HUES6 (cell line): ENCODE measurements at regions not wholly inside any gene's neighbourhood (a gene's known extent, or its start where the extent isn't known, plus 50 kb on each side); places are given as distances from the start of the nearest gene placed in this dataset.

Experiments used
- H3K27ac ChIP-seq: 2 replicates; pipeline ENCODE4 v1.7.0; 2013; ENCODE audit warnings: low read depth, mild to moderate bottlenecking, low read length, inconsistent platforms
- H3K27me3 ChIP-seq: 2 replicates; pipeline ENCODE4 v1.6.1; 2013; ENCODE audit warnings: low read length; ENCODE audit not compliant: control insufficient read depth, insufficient read depth
- H3K36me3 ChIP-seq: 2 replicates; pipeline ENCODE4 v1.6.1; 2013; ENCODE audit warnings: low read length; ENCODE audit not compliant: control insufficient read depth, insufficient read depth
- H3K4me1 ChIP-seq: 2 replicates; pipeline ENCODE4 v1.6.1; 2013; ENCODE audit warnings: low read length; ENCODE audit not compliant: control insufficient read depth, insufficient read depth
- H3K4me3 ChIP-seq: 2 replicates; pipeline ENCODE4 v1.5.1; 2013; ENCODE audit warnings: low read depth, low read length
- H3K9ac ChIP-seq: one replicate; pipeline ENCODE4 v1.6.1; 2013; ENCODE audit warnings: mild to moderate bottlenecking, low read length
- H3K9me3 ChIP-seq: 2 replicates; pipeline ENCODE4 v1.6.1; 2013; ENCODE audit warnings: low read depth, low read length; ENCODE audit not compliant: control insufficient read depth, insufficient read depth

GRCh38 chr7:27299861-27300260 is 57.3 kb downstream of the EVX1 start:
- Histone ChIP-seq H3K27ac (no peak overlapping the region), H3K36me3 (no peaks in the 10 kb centered on the region), H3K4me3 (no peak overlapping the region), H3K4me1 (no peaks in the 10 kb centered on the region), H3K9ac (no peak overlapping the region), H3K9me3 (no peaks in the 10 kb centered on the region), H3K27me3 (no peaks in the 10 kb centered on the region)

GRCh38 chr7:27300421-27300820 is 57.8 kb downstream of the EVX1 start:
- no peaks in the 10 kb centered on the region for H3K36me3 ChIP-seq
- no peak overlapping the region for H3K4me3 ChIP-seq
- no peaks in the 10 kb centered on the region for H3K9me3 ChIP-seq
- no peak overlapping the region for H3K27ac ChIP-seq
- H3K9ac ChIP-seq, result no peak overlapping the region
- H3K4me1 ChIP-seq, result no peaks in the 10 kb centered on the region
- H3K27me3 ChIP-seq, result no peaks in the 10 kb centered on the region

GRCh38 chr7:27302590-27302989 is 60.0 kb downstream of the EVX1 start:
- Histone ChIP-seq H3K4me1 (no peaks in the 10 kb centered on the region), H3K27me3 (no peaks in the 10 kb centered on the region), H3K9ac (no peak overlapping the region), H3K27ac (no peak overlapping the region), H3K9me3 (no peaks in the 10 kb centered on the region), H3K4me3 (no peak overlapping the region), H3K36me3 (no peaks in the 10 kb centered on the region)

- H3K9ac ChIP-seq, result no peak overlapping the region
- no peaks in the 10 kb centered on the region for H3K27me3 ChIP-seq
- H3K9me3 ChIP-seq, result no peaks in the 10 kb centered on the region
- H3K4me1 ChIP-seq, result no peaks in the 10 kb centered on the region
- H3K4me3 ChIP-seq, result no peak overlapping the region
- H3K27ac ChIP-seq, result no peak overlapping the region
- no peaks in the 10 kb centered on the region for H3K36me3 ChIP-seq
Measured at GRCh38 chr7:27303026-27303425, 60.4 kb downstream of the EVX1 start.

- Histone ChIP-seq H3K36me3 (no peaks in the 10 kb centered on the region), H3K4me1 (no peaks in the 10 kb centered on the region), H3K9me3 (no peaks in the 10 kb centered on the region), H3K4me3 (no peak overlapping the region), H3K27me3 (no peaks in the 10 kb centered on the region), H3K9ac (no peak overlapping the region), H3K27ac (no peak overlapping the region)
Measured at GRCh38 chr7:27305854-27306253, 63.3 kb downstream of the EVX1 start.

- Histone ChIP-seq H3K9me3 (no peaks in the 10 kb centered on the region), H3K27me3 (no peaks in the 10 kb centered on the region), H3K4me3 (no peak overlapping the region), H3K4me1 (peaks cover 15% of the 10 kb centered on the region), H3K9ac (no peak overlapping the region), H3K27ac (no peak overlapping the region), H3K36me3 (no peaks in the 10 kb centered on the region)
Measured at GRCh38 chr7:27312820-27313219, 70.2 kb downstream of the EVX1 start.

- Histone ChIP-seq H3K27me3 (no peaks in the 10 kb centered on the region), H3K9me3 (peaks cover 3% of the 10 kb centered on the region; the same call in 1 of the 2 replicates), H3K9ac (no peak overlapping the region), H3K27ac (no peak overlapping the region), H3K36me3 (no peaks in the 10 kb centered on the region), H3K4me1 (peaks cover 15% of the 10 kb centered on the region), H3K4me3 (no peak overlapping the region)
Measured at GRCh38 chr7:27314111-27314510, 71.5 kb downstream of the EVX1 start.

GRCh38 chr7:27315066-27315465 is 72.5 kb downstream of the EVX1 start:
- no peak overlapping the region for H3K27ac ChIP-seq
- H3K4me3 ChIP-seq, result no peak overlapping the region
- H3K9ac ChIP-seq, result no peak overlapping the region
- H3K4me1 ChIP-seq, result peaks cover 15% of the 10 kb centered on the region
- H3K27me3 ChIP-seq, result no peaks in the 10 kb centered on the region
- no peaks in the 10 kb centered on the region for H3K36me3 ChIP-seq
- peaks cover 3% of the 10 kb centered on the region; the same call in 1 of the 2 replicates for H3K9me3 ChIP-seq

GRCh38 chr7:27316311-27316710 is 73.7 kb downstream of the EVX1 start:
- no peak overlapping the region for H3K27ac ChIP-seq
- H3K4me1 ChIP-seq, result peaks cover 15% of the 10 kb centered on the region
- H3K27me3 ChIP-seq, result no peaks in the 10 kb centered on the region
- no peaks in the 10 kb centered on the region for H3K36me3 ChIP-seq
- no peak overlapping the region for H3K9ac ChIP-seq
- peaks cover 3% of the 10 kb centered on the region; the same call in 1 of the 2 replicates for H3K9me3 ChIP-seq
- no peak overlapping the region for H3K4me3 ChIP-seq

GRCh38 chr7:27324246-27324645 is 81.6 kb downstream of the EVX1 start:
- no peaks in the 10 kb centered on the region for H3K4me1 ChIP-seq
- H3K4me3 ChIP-seq, result no peak overlapping the region
- H3K36me3 ChIP-seq, result no peaks in the 10 kb centered on the region
- H3K27ac ChIP-seq, result no peak overlapping the region
- no peaks in the 10 kb centered on the region for H3K27me3 ChIP-seq
- no peaks in the 10 kb centered on the region for H3K9me3 ChIP-seq
- no peak overlapping the region for H3K9ac ChIP-seq

- H3K4me1 ChIP-seq, result no peaks in the 10 kb centered on the region
- H3K27ac ChIP-seq, result no peak overlapping the region
- H3K36me3 ChIP-seq, result no peaks in the 10 kb centered on the region
- no peaks in the 10 kb centered on the region for H3K9me3 ChIP-seq
- H3K4me3 ChIP-seq, result no peak overlapping the region
- no peaks in the 10 kb centered on the region for H3K27me3 ChIP-seq
- no peak overlapping the region for H3K9ac ChIP-seq
Measured at GRCh38 chr7:27329909-27330308, 87.3 kb downstream of the EVX1 start.

GRCh38 chr7:27339478-27339877 is 96.9 kb downstream of the EVX1 start:
- H3K27ac ChIP-seq, result no peak overlapping the region

More at GRCh38 chr7:27339478-27339877, 96.9 kb downstream of the EVX1 start:
- Histone ChIP-seq H3K9ac (no peak overlapping the region), H3K4me1 (peaks cover 2% of the 10 kb centered on the region; the same call in 1 of the 2 replicates), H3K9me3 (no peaks in the 10 kb centered on the region), H3K36me3 (no peaks in the 10 kb centered on the region), H3K27me3 (no peaks in the 10 kb centered on the region), H3K4me3 (no peak overlapping the region)
